NT2/D1 (cell line): ENCODE measurements at regions not wholly inside any gene's neighbourhood (a gene's known extent, or its start where the extent isn't known, plus 50 kb on each side); places are given as distances from the start of the nearest gene placed in this dataset.

Source experiments
- SUZ12 ChIP-seq: IDR thresholded peaks from 2 replicates; pipeline ENCODE4 v1.6.1; 2011; ENCODE audit not compliant: insufficient read length, insufficient read depth; ENCODE audit errors: extremely low read depth
- YY1 ChIP-seq: IDR thresholded peaks from 2 replicates; pipeline ENCODE4 v1.6.1; 2011; ENCODE audit not compliant: insufficient read length, insufficient read depth
- ZNF274 ChIP-seq: IDR thresholded peaks from 2 replicates; pipeline ENCODE4 v1.6.1; 2011; ENCODE audit warnings: mild to moderate bottlenecking, low read depth, low read length

GRCh38 chr14:101184104-101184455 is 280.6 kb upstream of the RTL1 start:
- no peak for TF ChIP-seq ZNF274
- TF ChIP-seq YY1 = no peak
- TF ChIP-seq SUZ12 = no peak
